ENCODE measurements at regions not wholly inside any gene's neighbourhood (a gene's known extent, or its start where the extent isn't known, plus 50 kb on each side); places are given as distances from the start of the nearest gene placed in this dataset.

DNA sequence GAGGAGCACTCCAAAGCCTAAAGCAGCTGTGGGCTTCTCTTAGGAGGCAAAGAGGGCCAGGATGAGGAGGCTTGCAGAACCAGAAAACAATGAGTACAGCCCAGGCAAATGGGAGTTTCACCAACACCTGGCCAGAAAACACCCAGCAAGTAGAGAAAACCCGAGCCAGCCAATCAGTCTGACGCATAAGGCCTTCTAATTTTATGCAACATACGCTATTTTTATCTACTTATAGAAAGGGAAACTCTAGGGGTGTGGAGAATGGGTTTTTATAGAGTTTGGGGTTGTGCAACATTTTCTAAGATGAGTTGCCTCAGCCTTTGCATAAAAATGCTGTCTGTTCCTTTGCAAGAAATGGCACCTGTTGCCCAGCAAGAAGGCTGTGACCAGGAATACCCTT, 529.0 kb upstream of the CDH5 start:
- TF ChIP-seq BACH1 (IDR thresholded peaks at IDR 0.05; ENCODE audit: low read length) (no peak), CBX8 (IDR thresholded peaks at IDR 0.05; ENCODE audit: borderline replicate concordance, low read depth, low read length) (no peak), RAD21 (IDR thresholded peaks at IDR 0.05 in 1 of 2, conservative IDR thresholded peaks at IDR 0.05 in 1 of 2; ENCODE audit: low read depth in 2 of 2, low read length in 2 of 2) (peak in 1 of 2 experiments; percentile 17; a peak in 1 of 4 replicates)
- H3K14ac ChIP-seq (ENCODE audit: insufficient read length): no peak overlapping the region
- H3K23me2 ChIP-seq (ENCODE audit: low read depth, low read length): peaks cover 2% of the 10 kb centered on the region; the same call in 1 of the 2 replicates
- H2BK20ac ChIP-seq (ENCODE audit: low read length): no peak overlapping the region
- no peak overlapping the region for H3K4ac ChIP-seq (replicated peaks; ENCODE audit: insufficient read length, low read depth, low read length)
- no peak overlapping the region for H3K18ac ChIP-seq (ENCODE audit: extremely low read depth, low read length)
- DNase-seq (ENCODE audit: low read depth in 1 of 2, low spot score in 2 of 2) (no peak), FAIRE-seq (no peak)
- H2AK5ac ChIP-seq (ENCODE audit: low read depth, low read length): no peak overlapping the region
- no peak overlapping the region for H2BK120ac ChIP-seq (replicated peaks; ENCODE audit: low read depth, low read length)
- H4K5ac ChIP-seq (ENCODE audit: insufficient read length, low read depth, low read length): no peak overlapping the region
- H3K4me3 ChIP-seq (ENCODE audit: extremely low read depth in 1 of 4, insufficient read depth in 2 of 4, low read depth in 3 of 4, low read length in 4 of 4): no peak overlapping the region
- ChIA-PET POLR2A (ENCODE audit: partially characterized antibody) (no interaction called here), CTCF (ENCODE audit: partially characterized antibody) (no interaction called here)
- no peak overlapping the region for H2BK5ac ChIP-seq (ENCODE audit: low read depth, low read length)
- no peak overlapping the region for H2BK15ac ChIP-seq (ENCODE audit: low read length)
- no peak overlapping the region for H4K91ac ChIP-seq (replicated peaks; ENCODE audit: insufficient read length, low read length)
- no peak overlapping the region for H3K23ac ChIP-seq (ENCODE audit: insufficient read length)
- H2BK12ac ChIP-seq (ENCODE audit: low read depth, low read length): no peak overlapping the region
- H3K56ac ChIP-seq (replicated peaks; ENCODE audit: insufficient read length, low read depth, low read length): no peak overlapping the region
- no peak overlapping the region for H3K4me2 ChIP-seq (ENCODE audit: insufficient read depth in 1 of 2, low read depth in 2 of 2, low read length in 2 of 2)
- no peak overlapping the region for H3K27ac ChIP-seq (ENCODE audit: low read depth, low read length)
- H4K8ac ChIP-seq (ENCODE audit: extremely low read depth, insufficient read depth, low read length): no peak overlapping the region
- H2AFZ ChIP-seq (ENCODE audit: low read length): no peak overlapping the region
- H3K36me3 ChIP-seq (ENCODE audit: control insufficient read depth in 2 of 4, insufficient read depth in 4 of 4, low read length in 3 of 4): no peaks in the 10 kb centered on the region
- H3K9ac ChIP-seq (replicated peaks in 1 of 4; ENCODE audit: extremely low read depth in 1 of 4, low read depth in 3 of 4, low read length in 3 of 4): no peak overlapping the region
- no peaks in the 10 kb centered on the region for H4K20me1 ChIP-seq (replicated peaks in 1 of 2; ENCODE audit: control insufficient read depth in 1 of 2, insufficient read depth in 2 of 2, low read length in 2 of 2)
- H3K9me3 ChIP-seq (ENCODE audit: insufficient read depth in 2 of 2, low read depth in 1 of 2, low read length in 1 of 2): no peaks in the 10 kb centered on the region
- H3K79me1 ChIP-seq (ENCODE audit: low read depth, low read length): no peaks in the 10 kb centered on the region
- 98% methylated on average over 3 of the region's 3 CpGs; no CpG with 5 or more reads in 1 of the 2 experiments for WGBS, 2 experiments (ENCODE audit: extremely low coverage in 1 of 2, insufficient coverage in 1 of 2, insufficient read length in 1 of 2, insufficient replicate concordance in 2 of 2, low coverage in 1 of 2, low lambda C conversion rate in 2 of 2, missing lambda C conversion rate in 1 of 2)
- H3K4me1 ChIP-seq (replicated peaks in 1 of 4; ENCODE audit: control insufficient read depth in 3 of 4, insufficient read depth in 4 of 4, low read length in 3 of 4): no peaks in the 10 kb centered on the region
- H3K27me3 ChIP-seq (replicated peaks in 1 of 4; ENCODE audit: control insufficient read depth in 3 of 4, extremely low read depth in 1 of 4, insufficient read depth in 3 of 4, low read length in 3 of 4): no peaks in the 10 kb centered on the region
- H3K79me2 ChIP-seq (ENCODE audit: control insufficient read depth in 1 of 2, insufficient read depth in 2 of 2, low read length in 2 of 2): no peaks in the 10 kb centered on the region

Data from H1 (cell line).